ENCODE measurements at regions not wholly inside any gene's neighbourhood (a gene's known extent, or its start where the extent isn't known, plus 50 kb on each side); places are given as distances from the start of the nearest gene placed in this dataset.

DNA sequence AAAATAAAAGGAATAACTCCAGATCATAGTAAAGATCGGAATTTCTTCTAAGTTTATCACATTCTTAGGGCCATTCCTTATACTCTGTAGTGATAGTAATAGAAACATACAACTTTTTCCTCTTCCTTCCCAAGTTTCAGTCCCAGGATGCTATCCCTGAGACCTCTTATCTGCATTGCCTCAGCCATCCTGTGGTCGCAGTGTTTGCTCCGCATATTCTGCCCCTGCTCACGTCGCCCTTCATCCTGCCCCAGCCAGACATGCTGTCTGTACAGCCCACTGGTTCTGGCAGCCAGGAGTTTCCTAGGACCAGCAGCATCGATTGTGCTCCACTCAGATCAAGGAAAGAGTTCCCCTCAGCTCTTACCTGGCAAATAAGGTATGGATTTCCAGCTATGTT is 132.7 kb upstream of the ERCC6L2 start:
- Mint-ChIP-seq H3K27ac (no peak overlapping the region), H3K9me3 (no peaks in the 10 kb centered on the region), H3K27me3 (ENCODE audit: insufficient read depth) (peaks cover 3% of the 10 kb centered on the region), H3K36me3 (ENCODE audit: low read depth) (no peaks in the 10 kb centered on the region), H3K4me3 (no peak overlapping the region), H3K4me1 (peaks cover 2% of the 10 kb centered on the region)
- no peaks in the 10 kb centered on the region for H3K9me3 ChIP-seq (ENCODE audit: control insufficient read depth, low read length)
- WGBS, 2 experiments (ENCODE audit: insufficient coverage in 1 of 2, insufficient read length in 1 of 2) = 66 to 76% methylated on average over 5 of the region's 6 CpGs
- H3K9ac ChIP-seq (ENCODE audit: extremely low read depth, low read length, poor library complexity, severe bottlenecking) = no peak overlapping the region
- H3K4me3 ChIP-seq (ENCODE audit: low read length) = no peak overlapping the region
- DNase-seq = no peak
- H3K27me3 ChIP-seq (ENCODE audit: control insufficient read depth, insufficient read depth, low read length, poor library complexity, severe bottlenecking) = peaks cover 4% of the 10 kb centered on the region
- H3K27ac ChIP-seq (ENCODE audit: low read depth, low read length) = no peak overlapping the region
- no peaks in the 10 kb centered on the region for H3K36me3 ChIP-seq (ENCODE audit: control insufficient read depth, insufficient read depth, low read length)
- H3K4me1 ChIP-seq (ENCODE audit: control insufficient read depth, insufficient read depth, low read length) = no peaks in the 10 kb centered on the region
- TF ChIP-seq, protein P1, sequence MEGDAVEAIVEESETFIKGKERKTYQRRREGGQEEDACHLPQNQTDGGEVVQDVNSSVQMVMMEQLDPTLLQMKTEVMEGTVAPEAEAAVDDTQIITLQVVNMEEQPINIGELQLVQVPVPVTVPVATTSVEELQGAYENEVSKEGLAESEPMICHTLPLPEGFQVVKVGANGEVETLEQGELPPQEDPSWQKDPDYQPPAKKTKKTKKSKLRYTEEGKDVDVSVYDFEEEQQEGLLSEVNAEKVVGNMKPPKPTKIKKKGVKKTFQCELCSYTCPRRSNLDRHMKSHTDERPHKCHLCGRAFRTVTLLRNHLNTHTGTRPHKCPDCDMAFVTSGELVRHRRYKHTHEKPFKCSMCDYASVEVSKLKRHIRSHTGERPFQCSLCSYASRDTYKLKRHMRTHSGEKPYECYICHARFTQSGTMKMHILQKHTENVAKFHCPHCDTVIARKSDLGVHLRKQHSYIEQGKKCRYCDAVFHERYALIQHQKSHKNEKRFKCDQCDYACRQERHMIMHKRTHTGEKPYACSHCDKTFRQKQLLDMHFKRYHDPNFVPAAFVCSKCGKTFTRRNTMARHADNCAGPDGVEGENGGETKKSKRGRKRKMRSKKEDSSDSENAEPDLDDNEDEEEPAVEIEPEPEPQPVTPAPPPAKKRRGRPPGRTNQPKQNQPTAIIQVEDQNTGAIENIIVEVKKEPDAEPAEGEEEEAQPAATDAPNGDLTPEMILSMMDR (conservative IDR thresholded peaks at IDR 0.05) = no peak

DNA sequence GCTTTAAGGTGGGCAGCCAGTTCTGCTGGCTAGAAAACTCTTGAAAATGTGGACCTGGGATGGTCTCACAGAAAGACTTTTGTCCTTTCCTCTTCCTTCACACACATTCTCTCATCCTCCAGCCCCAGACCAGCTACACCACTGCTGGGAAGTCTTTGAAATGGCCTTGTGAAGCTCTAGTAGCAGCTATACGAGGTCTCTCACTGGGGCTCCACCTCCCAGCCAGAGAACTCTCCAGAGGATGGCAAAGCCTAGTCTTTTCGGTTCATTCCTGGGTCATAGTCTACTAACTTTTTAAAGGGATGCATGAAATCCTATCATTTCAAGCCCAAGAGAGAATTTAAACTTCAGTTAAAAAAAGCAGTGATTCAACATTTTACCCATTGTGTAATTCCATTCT is 133.9 kb upstream of the ERCC6L2 start:
- Mint-ChIP-seq H3K27ac (no peak overlapping the region), H3K27me3 (ENCODE audit: insufficient read depth) (peaks cover 5% of the 10 kb centered on the region), H3K36me3 (ENCODE audit: low read depth) (no peaks in the 10 kb centered on the region), H3K4me3 (no peak overlapping the region), H3K9me3 (no peaks in the 10 kb centered on the region), H3K4me1 (peaks cover 2% of the 10 kb centered on the region)
- TF ChIP-seq, protein P1 (conservative IDR thresholded peaks at IDR 0.05) = no peak
- H3K4me3 ChIP-seq (ENCODE audit: low read length) = no peak overlapping the region
- DNase-seq = no peak
- peaks cover 4% of the 10 kb centered on the region for H3K27me3 ChIP-seq (ENCODE audit: control insufficient read depth, insufficient read depth, low read length, poor library complexity, severe bottlenecking)
- no peaks in the 10 kb centered on the region for H3K4me1 ChIP-seq (ENCODE audit: control insufficient read depth, insufficient read depth, low read length)
- no peak overlapping the region for H3K27ac ChIP-seq (ENCODE audit: low read depth, low read length)
- no peaks in the 10 kb centered on the region for H3K9me3 ChIP-seq (ENCODE audit: control insufficient read depth, low read length)
- 35 to 80% methylated on average over 1 to 2 of the region's 2 CpGs for WGBS, 2 experiments (ENCODE audit: insufficient coverage in 1 of 2, insufficient read length in 1 of 2)
- no peak overlapping the region for H3K9ac ChIP-seq (ENCODE audit: extremely low read depth, low read length, poor library complexity, severe bottlenecking)
- H3K36me3 ChIP-seq (ENCODE audit: control insufficient read depth, insufficient read depth, low read length) = no peaks in the 10 kb centered on the region

- H3K27me3 ChIP-seq (ENCODE audit: control insufficient read depth, insufficient read depth, low read length, poor library complexity, severe bottlenecking) = peaks cover 4% of the 10 kb centered on the region
- Mint-ChIP-seq H3K4me1 (peaks cover 2% of the 10 kb centered on the region), H3K27me3 (ENCODE audit: insufficient read depth) (peaks cover 5% of the 10 kb centered on the region), H3K9me3 (no peaks in the 10 kb centered on the region), H3K27ac (no peak overlapping the region), H3K36me3 (ENCODE audit: low read depth) (no peaks in the 10 kb centered on the region), H3K4me3 (no peak overlapping the region)
- no peak overlapping the region for H3K27ac ChIP-seq (ENCODE audit: low read depth, low read length)
- no peak overlapping the region for H3K4me3 ChIP-seq (ENCODE audit: low read length)
- no peaks in the 10 kb centered on the region for H3K36me3 ChIP-seq (ENCODE audit: control insufficient read depth, insufficient read depth, low read length)
- no peaks in the 10 kb centered on the region for H3K4me1 ChIP-seq (ENCODE audit: control insufficient read depth, insufficient read depth, low read length)
- WGBS, 2 experiments (ENCODE audit: insufficient coverage in 1 of 2, insufficient read length in 1 of 2) = 93 to 96% methylated on average over 8 to 11 of the region's 11 CpGs
- no peak for DNase-seq
- H3K9me3 ChIP-seq (ENCODE audit: control insufficient read depth, low read length) = no peaks in the 10 kb centered on the region
- TF ChIP-seq, protein P1 (conservative IDR thresholded peaks at IDR 0.05) = no peak
- no peak overlapping the region for H3K9ac ChIP-seq (ENCODE audit: extremely low read depth, low read length, poor library complexity, severe bottlenecking)
Measured at GRCh38 chr9:95740217-95741004, 135.1 kb upstream of the ERCC6L2 start.
